ENCODE measurements at regions not wholly inside any gene's neighbourhood (a gene's known extent, or its start where the extent isn't known, plus 50 kb on each side); places are given as distances from the start of the nearest gene placed in this dataset.

GRCh38 chr2:196291873-196292800 lies 120.8 kb upstream of the STK17B start:
- no peak overlapping the region for H3K9ac ChIP-seq (ENCODE audit: low read length)
- no peak overlapping the region for H2AFZ ChIP-seq (ENCODE audit: low read length)
- H3K9me3 ChIP-seq (ENCODE audit: low read length), result no peaks in the 10 kb centered on the region
- H4K20me1 ChIP-seq (ENCODE audit: insufficient read depth, low read length), result no peaks in the 10 kb centered on the region
- TF ChIP-seq EZH2 (IDR thresholded peaks at IDR 0.05; ENCODE audit: borderline replicate concordance, low read length), result no peak
- TF ChIP-seq, protein P1, sequence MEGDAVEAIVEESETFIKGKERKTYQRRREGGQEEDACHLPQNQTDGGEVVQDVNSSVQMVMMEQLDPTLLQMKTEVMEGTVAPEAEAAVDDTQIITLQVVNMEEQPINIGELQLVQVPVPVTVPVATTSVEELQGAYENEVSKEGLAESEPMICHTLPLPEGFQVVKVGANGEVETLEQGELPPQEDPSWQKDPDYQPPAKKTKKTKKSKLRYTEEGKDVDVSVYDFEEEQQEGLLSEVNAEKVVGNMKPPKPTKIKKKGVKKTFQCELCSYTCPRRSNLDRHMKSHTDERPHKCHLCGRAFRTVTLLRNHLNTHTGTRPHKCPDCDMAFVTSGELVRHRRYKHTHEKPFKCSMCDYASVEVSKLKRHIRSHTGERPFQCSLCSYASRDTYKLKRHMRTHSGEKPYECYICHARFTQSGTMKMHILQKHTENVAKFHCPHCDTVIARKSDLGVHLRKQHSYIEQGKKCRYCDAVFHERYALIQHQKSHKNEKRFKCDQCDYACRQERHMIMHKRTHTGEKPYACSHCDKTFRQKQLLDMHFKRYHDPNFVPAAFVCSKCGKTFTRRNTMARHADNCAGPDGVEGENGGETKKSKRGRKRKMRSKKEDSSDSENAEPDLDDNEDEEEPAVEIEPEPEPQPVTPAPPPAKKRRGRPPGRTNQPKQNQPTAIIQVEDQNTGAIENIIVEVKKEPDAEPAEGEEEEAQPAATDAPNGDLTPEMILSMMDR (IDR thresholded peaks at IDR 0.05; ENCODE audit: low read length), result no peak
- H3K27me3 ChIP-seq (ENCODE audit: insufficient read depth, low read length), result no peaks in the 10 kb centered on the region
- no peak overlapping the region for H3K4me2 ChIP-seq (ENCODE audit: low read length)
- H3K36me3 ChIP-seq (ENCODE audit: insufficient read depth, low read length), result no peaks in the 10 kb centered on the region
- H3K4me3 ChIP-seq (ENCODE audit: low read depth, low read length, poor library complexity, severe bottlenecking), result no peak overlapping the region
- no peaks in the 10 kb centered on the region for H3K9me2 ChIP-seq (ENCODE audit: low read depth, low read length)
- H3K4me1 ChIP-seq (ENCODE audit: insufficient read depth, low read length, severe bottlenecking), result no peaks in the 10 kb centered on the region
- H3K27ac ChIP-seq (ENCODE audit: low read depth, low read length, poor library complexity, severe bottlenecking), result no peak overlapping the region
- no peaks in the 10 kb centered on the region for H3F3A ChIP-seq (ENCODE audit: insufficient read depth, low read length)
- no peaks in the 10 kb centered on the region for H3K79me2 ChIP-seq (ENCODE audit: insufficient read depth, low read length)

DNA sequence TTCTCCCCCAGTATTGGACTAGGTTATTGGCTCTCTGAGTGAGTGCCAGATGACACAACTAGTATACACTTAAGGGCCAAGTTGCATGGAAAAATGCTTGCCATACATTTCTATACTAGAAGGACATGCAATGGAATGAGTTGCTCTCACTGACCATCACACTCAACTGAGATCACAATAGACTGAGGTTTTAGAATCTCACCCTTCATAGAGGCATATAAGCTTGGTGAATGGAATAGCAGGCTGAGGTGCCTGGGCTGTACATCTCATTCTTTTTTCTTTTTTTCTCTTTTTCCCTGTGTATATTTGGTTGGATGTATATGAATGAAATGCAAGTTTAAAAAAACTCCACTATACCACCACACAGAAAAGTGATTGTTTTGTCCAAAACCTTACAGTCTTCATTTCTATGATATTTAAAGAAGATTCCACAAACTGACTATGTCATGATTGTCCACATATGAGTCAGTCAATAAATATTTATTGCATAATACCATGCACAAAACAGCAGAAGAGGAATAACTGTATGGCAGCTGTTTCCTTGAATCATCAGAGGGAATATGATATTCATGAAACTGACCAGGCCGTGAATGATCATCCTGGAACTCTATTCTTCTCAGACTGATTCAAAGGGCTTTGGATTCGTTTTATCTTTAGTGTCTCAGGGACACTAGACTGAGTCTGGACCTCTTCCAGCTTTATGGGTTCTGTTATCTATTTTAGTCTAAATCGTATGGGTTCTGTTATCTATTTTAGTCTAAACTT lies 122.6 kb upstream of the STK17B start:
- Histone ChIP-seq H3K4me3 (ENCODE audit: low read depth, low read length, poor library complexity, severe bottlenecking) (no peak overlapping the region), H3F3A (ENCODE audit: insufficient read depth, low read length) (no peaks in the 10 kb centered on the region), H3K36me3 (ENCODE audit: insufficient read depth, low read length) (no peaks in the 10 kb centered on the region), H3K9me2 (ENCODE audit: low read depth, low read length) (no peaks in the 10 kb centered on the region), H3K27ac (ENCODE audit: low read depth, low read length, poor library complexity, severe bottlenecking) (no peak overlapping the region), H3K9me3 (ENCODE audit: low read length) (no peaks in the 10 kb centered on the region), H3K9ac (ENCODE audit: low read length) (no peak overlapping the region), H3K79me2 (ENCODE audit: insufficient read depth, low read length) (no peaks in the 10 kb centered on the region), H4K20me1 (ENCODE audit: insufficient read depth, low read length) (no peaks in the 10 kb centered on the region), H2AFZ (ENCODE audit: low read length) (no peak overlapping the region), H3K27me3 (ENCODE audit: insufficient read depth, low read length) (no peaks in the 10 kb centered on the region), H3K4me2 (ENCODE audit: low read length) (no peak overlapping the region), H3K4me1 (ENCODE audit: insufficient read depth, low read length, severe bottlenecking) (no peaks in the 10 kb centered on the region)
- TF ChIP-seq EZH2 (IDR thresholded peaks at IDR 0.05; ENCODE audit: borderline replicate concordance, low read length), result no peak

GRCh38 chr2:196294516-196294909 lies 123.1 kb upstream of the STK17B start:
- H3K27ac ChIP-seq (ENCODE audit: low read depth, low read length, poor library complexity, severe bottlenecking), result no peak overlapping the region
- no peak overlapping the region for H3K9ac ChIP-seq (ENCODE audit: low read length)
- TF ChIP-seq, protein P1 (IDR thresholded peaks at IDR 0.05; ENCODE audit: low read length), result no peak
- TF ChIP-seq EZH2 (IDR thresholded peaks at IDR 0.05; ENCODE audit: borderline replicate concordance, low read length), result no peak

More at GRCh38 chr2:196294516-196294909, 123.1 kb upstream of the STK17B start:
- Histone ChIP-seq H3K27me3 (ENCODE audit: insufficient read depth, low read length) (no peaks in the 10 kb centered on the region), H2AFZ (ENCODE audit: low read length) (no peak overlapping the region), H3K9me2 (ENCODE audit: low read depth, low read length) (no peaks in the 10 kb centered on the region), H3K4me2 (ENCODE audit: low read length) (no peak overlapping the region), H3K4me1 (ENCODE audit: insufficient read depth, low read length, severe bottlenecking) (no peaks in the 10 kb centered on the region), H3K9me3 (ENCODE audit: low read length) (no peaks in the 10 kb centered on the region), H3K79me2 (ENCODE audit: insufficient read depth, low read length) (no peaks in the 10 kb centered on the region), H4K20me1 (ENCODE audit: insufficient read depth, low read length) (no peaks in the 10 kb centered on the region), H3K4me3 (ENCODE audit: low read depth, low read length, poor library complexity, severe bottlenecking) (no peak overlapping the region), H3K36me3 (ENCODE audit: insufficient read depth, low read length) (no peaks in the 10 kb centered on the region), H3F3A (ENCODE audit: insufficient read depth, low read length) (no peaks in the 10 kb centered on the region)

Measured in OCI-LY1 (cell line).